Stimulated activated CD4-positive, alpha-beta T cell treated with anti-CD3 and anti-CD28 coated beads, Interleukin-12 subunit alpha, Interleukin-12 subunit beta, amount 100 ng/mL, for 48 hours (primary cell): ENCODE measurements at regions not wholly inside any gene's neighbourhood (a gene's known extent, or its start where the extent isn't known, plus 50 kb on each side); places are given as distances from the start of the nearest gene placed in this dataset.
"Not testable (repeated sequence)": the region's sequence is repeated elsewhere in the genome, so short reads cannot be mapped to it uniquely, and the experiment has no call there.

Source experiments
- DNase-seq, 3 donors: peaks; one replicate each; pipeline ENCODE4 v3.0.0-alpha.2; 2020; ENCODE audit warnings: low read depth in 2 of 3, low spot score in 1 of 3

GRCh38 chr1:223019256-223019655, 123.8 kb downstream of the TLR5 start:
- DNase-seq, result no peak

GRCh38 chr1:223020770-223021169, 122.3 kb downstream of the TLR5 start:
- no peak for DNase-seq

GRCh38 chr1:223022641-223023473, 120.2 kb downstream of the TLR5 start:
- no peak for DNase-seq

GRCh38 chr1:223023863-223024262, 119.2 kb downstream of the TLR5 start:
- DNase-seq, result no peak

DNA sequence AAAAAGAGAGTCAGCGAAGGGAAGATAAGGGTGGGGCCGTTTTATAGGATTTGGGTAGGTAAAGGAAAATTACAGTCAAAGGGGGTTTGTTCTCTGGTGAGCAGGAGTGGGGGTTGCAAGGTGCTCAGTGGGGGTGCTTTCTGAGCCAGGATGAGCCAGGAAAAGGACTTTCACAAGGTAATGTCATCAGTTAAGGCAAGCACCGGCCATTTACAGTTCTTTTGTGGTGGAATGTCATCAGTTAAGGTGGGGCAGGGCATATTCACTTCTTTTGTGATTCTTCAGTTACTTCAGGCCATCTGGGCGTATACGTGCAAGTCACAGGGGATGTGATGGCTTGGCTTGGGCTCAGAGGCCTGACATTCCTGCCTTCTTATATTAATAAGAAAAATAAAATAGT, 118.6 kb downstream of the TLR5 start:
- DNase-seq, result not testable (repeated sequence)

DNA sequence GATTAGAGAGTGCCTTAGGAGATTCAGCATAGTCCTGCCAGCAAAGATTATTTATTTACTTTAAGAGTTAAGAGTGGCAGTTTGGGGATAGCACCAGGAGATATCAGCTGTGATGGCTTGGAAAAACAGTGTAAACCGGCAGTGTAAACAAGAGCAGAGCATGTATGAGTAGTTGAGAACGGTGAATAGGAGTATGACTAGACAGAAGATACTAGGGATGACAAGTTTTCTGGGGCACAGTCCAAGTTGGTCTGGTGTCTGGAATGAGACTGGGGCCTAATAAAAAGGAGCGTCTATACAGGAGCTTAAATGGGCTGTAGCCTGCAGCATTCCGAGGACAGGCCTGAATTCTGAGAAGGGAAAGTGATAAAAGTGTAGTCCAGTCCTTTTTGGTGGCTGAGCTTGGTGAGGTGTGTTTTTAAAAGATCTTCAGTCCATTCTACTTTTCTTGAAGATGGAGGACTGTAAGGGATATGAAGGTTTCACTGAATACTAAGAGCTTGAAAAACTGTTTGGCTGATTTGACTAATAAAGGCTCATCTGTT, 117.8 kb downstream of the TLR5 start:
- not testable (repeated sequence) for DNase-seq

DNA sequence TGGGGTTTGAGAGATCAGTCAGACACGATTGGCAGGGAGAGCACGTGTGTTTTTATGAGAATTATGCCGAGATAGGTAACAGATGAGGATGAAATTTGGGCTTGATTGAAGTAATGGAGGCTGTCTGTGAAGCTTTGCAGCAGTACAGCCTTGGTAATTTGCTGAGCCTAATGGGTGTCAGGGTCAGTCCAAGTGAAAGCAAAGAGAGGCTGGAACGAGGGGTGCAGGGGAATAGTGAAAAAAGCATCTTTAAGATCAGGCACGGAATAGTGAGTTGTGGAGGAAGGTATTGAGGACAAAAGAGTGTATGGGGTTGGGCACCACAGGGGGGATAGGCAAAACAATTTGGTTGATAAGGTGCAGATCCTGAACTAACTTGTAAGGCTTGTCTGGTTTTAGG, 116.4 kb downstream of the TLR5 start:
- not testable (repeated sequence) for DNase-seq

- no peak for DNase-seq
Observed at GRCh38 chr1:223029985-223030769, 112.9 kb downstream of the TLR5 start.

DNA sequence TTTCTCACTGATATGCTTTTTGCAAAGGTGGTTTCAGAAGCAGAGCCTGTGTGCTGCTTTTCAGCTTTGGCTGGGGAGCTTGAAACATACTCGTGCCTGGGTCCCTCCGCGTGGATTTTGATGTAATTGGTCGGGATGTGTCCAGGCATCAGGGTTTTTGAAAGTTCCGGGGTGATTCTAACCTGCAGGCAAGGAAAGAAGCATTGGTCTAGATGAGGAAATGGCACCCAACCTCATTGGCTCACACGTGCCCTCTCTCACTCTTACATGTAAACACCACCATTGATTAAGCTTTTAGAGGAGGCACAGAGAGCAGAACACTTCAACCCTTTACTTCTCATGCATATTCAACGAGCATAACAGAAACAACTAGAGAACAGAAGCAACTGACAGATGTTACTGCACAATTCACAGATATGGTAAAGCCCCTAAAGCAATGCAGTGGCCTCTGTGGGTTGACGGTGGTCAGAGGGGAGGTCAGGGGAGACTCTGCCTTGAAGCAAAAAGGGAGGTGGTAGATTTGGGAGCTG, 112.1 kb downstream of the TLR5 start:
- no peak for DNase-seq

DNA sequence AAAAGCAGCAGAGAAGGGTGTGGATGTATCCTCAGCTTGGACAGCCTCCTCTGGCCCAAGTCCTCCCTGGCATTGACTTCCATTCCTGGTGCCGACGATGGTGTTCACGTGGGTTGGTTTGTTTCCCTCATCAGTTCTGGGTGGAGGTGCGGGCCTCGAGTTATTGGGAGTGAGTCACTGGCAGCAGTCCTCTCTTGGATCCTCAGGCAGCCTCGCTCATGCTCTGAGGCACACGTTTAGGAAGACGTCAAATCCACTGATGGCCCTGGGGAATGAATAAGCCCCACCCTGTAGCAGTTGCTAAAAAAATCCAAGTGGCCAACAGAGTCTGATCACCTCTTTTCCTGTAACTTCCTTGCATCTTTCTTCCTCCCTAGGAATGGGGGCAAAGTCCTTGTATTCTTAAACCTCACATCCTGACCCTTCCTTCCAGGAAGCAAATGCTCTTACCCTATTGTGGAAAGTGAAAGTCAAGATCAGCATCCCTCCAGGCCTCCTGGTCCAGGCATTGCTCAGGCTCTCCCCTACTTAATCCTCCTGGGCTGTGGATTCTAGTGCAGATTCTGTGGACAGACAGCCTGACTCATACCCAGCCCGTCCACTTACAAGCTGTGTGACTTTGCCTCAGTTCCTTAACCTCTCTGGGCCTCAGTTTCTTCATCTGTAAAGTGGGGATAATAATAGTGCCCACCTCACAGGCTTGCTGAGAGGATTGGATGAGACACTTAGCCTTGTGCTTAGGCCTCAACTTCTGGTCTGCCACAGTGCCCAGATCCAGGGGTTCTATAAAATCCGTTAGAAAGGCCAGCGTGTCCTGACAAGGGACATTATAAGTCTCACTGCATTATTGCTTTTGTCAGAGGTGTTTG, 111.1 kb downstream of the TLR5 start:
- DNase-seq, result no peak

DNA sequence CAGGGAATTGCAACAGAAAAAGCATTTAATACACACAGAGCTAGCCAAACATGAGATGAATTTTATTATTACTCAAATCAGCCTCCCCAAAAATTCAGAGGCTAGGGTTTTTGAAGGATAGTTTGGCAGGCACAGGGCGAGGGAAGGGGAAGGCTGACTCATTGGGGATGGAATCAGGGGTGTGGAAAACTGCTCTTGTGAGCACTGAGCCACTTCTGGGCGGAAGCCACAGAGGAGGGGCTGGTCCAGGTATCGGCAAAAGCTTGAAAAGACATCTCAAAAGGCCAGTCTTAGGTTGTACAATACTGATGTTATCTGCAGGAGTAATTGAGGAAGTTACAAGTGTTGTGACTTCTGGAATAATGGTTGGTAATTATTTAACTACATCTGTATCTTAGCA, 109.4 kb downstream of the TLR5 start:
- no peak for DNase-seq

GRCh38 chr1:223034270-223034798, 108.7 kb downstream of the TLR5 start:
- no peak for DNase-seq

GRCh38 chr1:223035724-223036478, 107.1 kb downstream of the TLR5 start:
- no peak for DNase-seq

- no peak for DNase-seq
Observed at GRCh38 chr1:223036479-223036845, 106.6 kb downstream of the TLR5 start.

DNA sequence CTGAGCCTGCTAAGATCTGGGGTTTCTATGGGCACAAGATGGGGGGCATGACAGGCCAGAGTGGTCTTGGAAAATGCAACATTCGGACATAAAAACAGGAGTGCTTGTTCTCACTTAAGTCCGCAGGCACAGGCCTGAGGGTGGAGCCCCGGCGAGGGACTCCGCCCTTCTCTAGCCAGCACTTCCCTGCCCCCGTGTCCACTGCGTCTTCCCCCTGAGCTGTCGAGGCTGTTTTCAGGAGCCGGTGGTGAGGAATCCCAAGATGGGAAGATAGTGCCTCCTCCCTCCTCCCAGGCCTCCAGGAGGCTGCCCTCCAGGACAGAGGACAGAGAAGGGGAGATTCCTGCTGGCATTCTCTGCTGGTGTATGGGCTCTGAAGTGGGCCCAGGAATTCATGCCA, 105.2 kb downstream of the TLR5 start:
- no peak for DNase-seq

DNA sequence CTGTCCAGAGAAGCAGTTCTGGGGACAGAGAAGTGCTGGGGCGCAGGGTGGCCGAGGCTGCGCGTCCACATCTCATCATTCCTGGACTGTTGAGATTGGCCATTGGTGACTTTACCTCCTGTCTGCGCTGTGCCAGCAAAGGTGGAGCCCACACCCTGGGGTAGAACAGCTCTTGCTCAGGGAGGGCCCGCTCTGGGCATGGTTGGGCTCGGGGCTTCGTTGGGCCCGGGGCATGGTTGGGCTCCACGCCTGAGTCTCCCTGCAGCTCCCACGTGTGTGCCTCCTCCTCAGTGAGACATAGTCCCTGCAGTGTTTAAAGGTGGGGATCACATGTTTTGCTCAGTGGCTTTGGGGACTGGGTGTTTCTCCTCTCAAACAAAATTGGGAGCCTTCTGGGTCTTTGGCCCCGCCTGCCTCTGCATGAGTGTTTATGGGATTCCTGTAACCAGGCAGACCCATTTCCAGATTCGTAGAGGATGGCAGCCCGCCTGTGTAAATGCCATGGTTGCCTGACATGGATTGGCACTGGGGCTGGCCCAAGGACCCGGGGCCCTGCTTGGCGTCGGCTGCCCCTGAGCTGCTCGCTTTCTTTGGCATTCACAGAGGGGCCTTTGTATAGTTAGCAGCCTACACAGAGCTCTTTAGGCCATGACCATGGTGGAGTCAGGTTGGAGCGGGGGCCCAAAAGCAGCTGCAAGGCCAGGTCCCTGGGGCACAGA, 104.6 kb downstream of the TLR5 start:
- DNase-seq, result no peak

GRCh38 chr1:223039990-223040389, 103.1 kb downstream of the TLR5 start:
- DNase-seq, result no peak

DNA sequence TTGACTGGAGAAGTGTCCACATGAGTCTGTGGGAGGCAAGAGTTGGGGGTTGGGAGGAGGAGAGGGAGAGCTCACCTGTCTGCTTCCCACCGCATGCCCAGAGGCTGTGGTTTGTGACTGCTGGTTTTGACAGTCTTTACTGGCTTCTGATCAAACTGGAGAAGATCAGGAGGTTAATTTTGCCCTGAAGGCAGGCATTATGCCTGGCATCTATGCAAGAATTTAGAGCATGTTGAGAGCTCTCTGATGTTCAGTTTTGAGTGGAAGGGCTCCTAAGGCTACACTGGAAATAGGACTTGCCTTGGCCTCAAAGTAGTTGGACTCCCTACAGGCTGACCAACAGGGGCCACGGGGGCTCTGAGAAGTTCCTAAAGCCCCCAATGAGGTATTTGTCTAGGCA, 101.6 kb downstream of the TLR5 start:
- no peak for DNase-seq
